ENCODE measurements at regions not wholly inside any gene's neighbourhood (a gene's known extent, or its start where the extent isn't known, plus 50 kb on each side); places are given as distances from the start of the nearest gene placed in this dataset.

DNA sequence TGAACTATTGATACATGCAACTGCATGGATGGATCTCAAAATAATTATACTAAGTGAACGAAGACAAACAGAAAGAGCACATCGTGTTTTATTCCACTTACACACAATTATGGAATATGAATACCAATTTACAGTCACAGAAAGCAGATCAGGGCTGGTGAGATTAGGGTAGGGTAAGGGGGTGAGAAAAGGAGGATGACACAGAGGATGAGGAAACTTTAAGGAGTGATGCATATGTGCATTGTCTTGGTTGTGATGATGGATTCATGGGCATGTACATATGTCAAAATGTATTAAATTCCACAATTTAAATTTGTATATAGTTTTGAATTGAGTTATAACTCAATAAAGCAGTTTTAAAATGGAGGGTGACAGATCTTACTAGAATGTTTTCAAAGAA, 548.9 kb downstream of the PYDC2 start:
- H3K9me3 ChIP-seq (replicated peaks in 1 of 2; ENCODE audit: control insufficient read depth in 1 of 2, insufficient read depth in 1 of 2, low read length in 2 of 2) = peaks cover 0 to 5% of the 10 kb centered on the region in 2 donors
- no peaks in the 10 kb centered on the region for H3K36me3 ChIP-seq (replicated peaks in 1 of 2; ENCODE audit: control insufficient read depth in 1 of 2, insufficient read depth in 2 of 2, low read length in 2 of 2)
- no peak overlapping the region for H3K4me3 ChIP-seq (replicated peaks in 1 of 3; ENCODE audit: low read depth in 2 of 3, low read length in 3 of 3)
- no peaks in the 10 kb centered on the region for H3K79me2 ChIP-seq (ENCODE audit: insufficient read depth, low read length)
- H3K27ac ChIP-seq (ENCODE audit: low read depth in 1 of 2, low read length in 2 of 2) = no peak overlapping the region
- no peaks in the 10 kb centered on the region for H3K27me3 Mint-ChIP-seq (ENCODE audit: low read depth in 3 of 3)
- H3K9ac ChIP-seq (ENCODE audit: insufficient read depth, low read length, poor library complexity, severe bottlenecking) = no peak overlapping the region
- H3K4me3 Mint-ChIP-seq = no peak overlapping the region
- no peak overlapping the region for H3K27ac Mint-ChIP-seq
- H2AFZ ChIP-seq (ENCODE audit: insufficient read depth, low read depth, low read length, poor library complexity, severe bottlenecking) = no peak overlapping the region
- TF ChIP-seq, protein P1, sequence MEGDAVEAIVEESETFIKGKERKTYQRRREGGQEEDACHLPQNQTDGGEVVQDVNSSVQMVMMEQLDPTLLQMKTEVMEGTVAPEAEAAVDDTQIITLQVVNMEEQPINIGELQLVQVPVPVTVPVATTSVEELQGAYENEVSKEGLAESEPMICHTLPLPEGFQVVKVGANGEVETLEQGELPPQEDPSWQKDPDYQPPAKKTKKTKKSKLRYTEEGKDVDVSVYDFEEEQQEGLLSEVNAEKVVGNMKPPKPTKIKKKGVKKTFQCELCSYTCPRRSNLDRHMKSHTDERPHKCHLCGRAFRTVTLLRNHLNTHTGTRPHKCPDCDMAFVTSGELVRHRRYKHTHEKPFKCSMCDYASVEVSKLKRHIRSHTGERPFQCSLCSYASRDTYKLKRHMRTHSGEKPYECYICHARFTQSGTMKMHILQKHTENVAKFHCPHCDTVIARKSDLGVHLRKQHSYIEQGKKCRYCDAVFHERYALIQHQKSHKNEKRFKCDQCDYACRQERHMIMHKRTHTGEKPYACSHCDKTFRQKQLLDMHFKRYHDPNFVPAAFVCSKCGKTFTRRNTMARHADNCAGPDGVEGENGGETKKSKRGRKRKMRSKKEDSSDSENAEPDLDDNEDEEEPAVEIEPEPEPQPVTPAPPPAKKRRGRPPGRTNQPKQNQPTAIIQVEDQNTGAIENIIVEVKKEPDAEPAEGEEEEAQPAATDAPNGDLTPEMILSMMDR (IDR thresholded peaks at IDR 0.05) = no peak
- WGBS (ENCODE audit: insufficient coverage) = no CpG with 5 or more reads among the region's 2 CpGs
- H3K4me1 ChIP-seq (ENCODE audit: control insufficient read depth in 1 of 2, insufficient read depth in 2 of 2, low read length in 2 of 2) = no peaks in the 10 kb centered on the region
- no peaks in the 10 kb centered on the region for H3K36me3 Mint-ChIP-seq
- no peaks in the 10 kb centered on the region for H4K20me1 ChIP-seq (ENCODE audit: insufficient read depth, low read length)
- no peaks in the 10 kb centered on the region for H3K27me3 ChIP-seq (ENCODE audit: control insufficient read depth in 2 of 2, insufficient read depth in 2 of 2, low read length in 2 of 2)
- intact Hi-C loops (cut with micrococcal nuclease) = no loop called here
- peaks cover 0 to 10% (median 4%) of the 10 kb centered on the region in 7 donors for H3K9me3 Mint-ChIP-seq
- no peaks in the 10 kb centered on the region for H3K4me1 Mint-ChIP-seq
- DNase-seq = no peak
- H3K4me2 ChIP-seq (replicated peaks; ENCODE audit: extremely low read depth, low read length, poor library complexity, severe bottlenecking) = no peak overlapping the region

DNA sequence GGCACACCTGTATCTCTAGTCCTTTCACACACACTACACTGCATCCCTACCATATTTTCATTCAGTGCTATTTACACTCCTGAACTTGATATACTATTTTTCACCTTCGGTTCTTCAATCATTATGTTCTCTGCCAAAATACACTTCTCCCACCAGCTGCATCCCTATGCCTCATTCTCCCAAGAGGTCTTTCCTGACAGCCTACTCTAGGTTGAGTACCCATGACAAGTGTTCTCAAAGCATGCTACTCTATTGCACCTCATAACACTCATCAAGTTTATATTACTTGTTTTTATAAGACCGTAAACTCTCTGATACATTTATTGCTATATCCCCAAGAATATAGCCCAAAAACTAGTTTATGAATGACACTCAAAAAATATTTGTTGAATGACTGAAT, 549.5 kb downstream of the PYDC2 start:
- Histone ChIP-seq H3K9ac (ENCODE audit: insufficient read depth, low read length, poor library complexity, severe bottlenecking) (no peak overlapping the region), H3K4me2 (replicated peaks; ENCODE audit: extremely low read depth, low read length, poor library complexity, severe bottlenecking) (no peak overlapping the region), H3K79me2 (ENCODE audit: insufficient read depth, low read length) (no peaks in the 10 kb centered on the region), H3K4me3 (replicated peaks in 1 of 3; ENCODE audit: low read depth in 2 of 3, low read length in 3 of 3) (no peak overlapping the region), H3K4me1 (ENCODE audit: control insufficient read depth in 1 of 2, insufficient read depth in 2 of 2, low read length in 2 of 2) (no peaks in the 10 kb centered on the region), H3K27me3 (ENCODE audit: control insufficient read depth in 2 of 2, insufficient read depth in 2 of 2, low read length in 2 of 2) (no peaks in the 10 kb centered on the region), H2AFZ (ENCODE audit: insufficient read depth, low read depth, low read length, poor library complexity, severe bottlenecking) (no peak overlapping the region), H3K9me3 (replicated peaks in 1 of 2; ENCODE audit: control insufficient read depth in 1 of 2, insufficient read depth in 1 of 2, low read length in 2 of 2) (peaks cover 0 to 5% of the 10 kb centered on the region in 2 donors), H3K36me3 (replicated peaks in 1 of 2; ENCODE audit: control insufficient read depth in 1 of 2, insufficient read depth in 2 of 2, low read length in 2 of 2) (no peaks in the 10 kb centered on the region), H3K27ac (ENCODE audit: low read depth in 1 of 2, low read length in 2 of 2) (no peak overlapping the region), H4K20me1 (ENCODE audit: insufficient read depth, low read length) (no peaks in the 10 kb centered on the region)
- no peak overlapping the region for H3K4me3 Mint-ChIP-seq
- DNase-seq = no peak
- TF ChIP-seq, protein P1 (IDR thresholded peaks at IDR 0.05) = no peak
- H3K9me3 Mint-ChIP-seq = peaks cover 0 to 10% (median 4%) of the 10 kb centered on the region in 7 donors
- no peak overlapping the region for H3K27ac Mint-ChIP-seq
- H3K36me3 Mint-ChIP-seq = no peaks in the 10 kb centered on the region
- WGBS (ENCODE audit: insufficient coverage) = 7% methylated on average over 1 of the region's 2 CpGs
- intact Hi-C loops (cut with micrococcal nuclease) = no loop called here
- no peaks in the 10 kb centered on the region for H3K4me1 Mint-ChIP-seq
- H3K27me3 Mint-ChIP-seq (ENCODE audit: low read depth in 3 of 3) = no peaks in the 10 kb centered on the region

Data from CD14-positive monocyte (primary cell).